AG10803 (cell line): ENCODE measurements at regions not wholly inside any gene's neighbourhood (a gene's known extent, or its start where the extent isn't known, plus 50 kb on each side); places are given as distances from the start of the nearest gene placed in this dataset.

Experiments used
- DNase-seq: peaks from one replicate; pipeline ENCODE4 v3.0.0; 2010; ENCODE audit warnings: low read depth
- H3K4me3 ChIP-seq: 2 replicates; pipeline ENCODE4 v1.5.1; 2011; ENCODE audit warnings: mild to moderate bottlenecking, low read length, control low read depth
- CTCF ChIP-seq: conservative IDR thresholded peaks from 2 replicates; pipeline ENCODE4 v1.5.1; 2011; ENCODE audit warnings: mild to moderate bottlenecking, low read length, control low read depth, inconsistent platforms

GRCh38 chr12:22919883-22920282 lies 294.9 kb downstream of the ETNK1 start:
- H3K4me3 ChIP-seq = no peak overlapping the region
- no peak for TF ChIP-seq CTCF
- no peak for DNase-seq

DNA sequence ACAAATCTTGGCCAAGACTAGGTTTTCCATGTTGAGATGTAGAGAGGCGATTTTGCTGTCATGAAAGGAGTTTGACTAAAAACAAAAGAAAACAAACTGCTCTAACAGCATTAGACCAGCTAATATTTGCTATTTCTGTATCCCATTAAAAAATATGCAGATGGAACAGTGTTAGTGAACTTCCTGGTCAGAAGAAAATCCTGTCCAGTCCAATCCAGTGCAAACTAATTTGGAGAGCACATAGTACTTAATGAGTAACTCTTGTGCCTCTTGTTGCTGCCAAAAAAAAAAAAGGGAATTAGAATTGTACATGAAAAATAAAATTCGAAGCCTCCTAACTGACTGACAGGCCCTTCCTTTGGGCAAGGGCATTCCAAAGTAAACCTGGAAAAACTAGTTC lies 298.8 kb downstream of the ETNK1 start:
- no peak for TF ChIP-seq CTCF
- H3K4me3 ChIP-seq = no peak overlapping the region
- no peak for DNase-seq

- no peak for DNase-seq
- no peak for TF ChIP-seq CTCF
- no peak overlapping the region for H3K4me3 ChIP-seq
Measured at GRCh38 chr12:22924391-22924790, 299.4 kb downstream of the ETNK1 start.

- no peak for TF ChIP-seq CTCF
- no peak overlapping the region for H3K4me3 ChIP-seq
- DNase-seq = no peak
Measured at GRCh38 chr12:22925623-22926022, 300.7 kb downstream of the ETNK1 start.

- TF ChIP-seq CTCF = no peak
- no peak for DNase-seq
- no peak overlapping the region for H3K4me3 ChIP-seq
Measured at GRCh38 chr12:22932431-22932830, 307.5 kb downstream of the ETNK1 start.

- no peak for DNase-seq
- TF ChIP-seq CTCF = no peak
- H3K4me3 ChIP-seq = no peak overlapping the region
Measured at GRCh38 chr12:22935090-22935489, 310.1 kb downstream of the ETNK1 start.

GRCh38 chr12:22935501-22935900 lies 310.5 kb downstream of the ETNK1 start:
- peak; percentile 8 for DNase-seq
- no peak overlapping the region for H3K4me3 ChIP-seq
- no peak for TF ChIP-seq CTCF
